Rectal smooth muscle tissue (tissue), 1 donor: ENCODE measurements at regions not wholly inside any gene's neighbourhood (a gene's known extent, or its start where the extent isn't known, plus 50 kb on each side); places are given as distances from the start of the nearest gene placed in this dataset.

Experiments used
- H3K27ac ChIP-seq: one replicate; pipeline ENCODE4 v1.7.0; 2013; ENCODE audit warnings: low read depth, low read length, inconsistent platforms
- H3K27me3 ChIP-seq: one replicate; pipeline ENCODE4 v1.7.0; 2013; ENCODE audit warnings: low read length; ENCODE audit not compliant: control insufficient read depth, insufficient read depth
- H3K36me3 ChIP-seq: one replicate; pipeline ENCODE4 v1.7.0; 2013; ENCODE audit warnings: low read length; ENCODE audit not compliant: control insufficient read depth, insufficient read depth
- H3K4me1 ChIP-seq: one replicate; pipeline ENCODE4 v1.7.0; 2013; ENCODE audit warnings: low read length; ENCODE audit not compliant: control insufficient read depth, insufficient read depth
- H3K4me3 ChIP-seq: one replicate; pipeline ENCODE4 v1.7.0; 2013; ENCODE audit warnings: low read length
- H3K9ac ChIP-seq: one replicate; pipeline ENCODE4 v1.7.0; 2013; ENCODE audit warnings: low read length

DNA sequence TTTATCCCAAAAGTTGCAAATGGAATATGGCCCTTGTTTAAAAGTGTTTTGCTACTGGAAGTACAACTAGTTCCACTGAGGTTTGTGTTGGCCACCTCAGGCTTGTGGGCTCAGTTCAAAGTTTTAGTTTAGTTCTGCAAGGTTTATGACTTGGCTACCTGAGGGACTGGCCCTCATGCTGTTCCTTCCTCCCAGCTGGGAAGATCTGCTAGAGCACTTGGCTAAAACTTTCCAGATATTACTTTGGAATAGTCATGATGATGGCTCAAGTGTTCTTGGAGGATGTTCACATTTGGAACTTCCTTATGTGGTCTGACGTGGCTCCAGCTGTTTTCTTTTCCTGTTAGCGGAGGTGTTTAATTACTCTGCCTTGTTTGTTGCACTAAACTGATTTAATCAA is 110.2 kb upstream of the IVNS1ABP start:
- no peak overlapping the region for H3K4me3 ChIP-seq
- no peak overlapping the region for H3K9ac ChIP-seq
- H3K27ac ChIP-seq, result no peak overlapping the region
- H3K4me1 ChIP-seq, result no peaks in the 10 kb centered on the region
- no peaks in the 10 kb centered on the region for H3K36me3 ChIP-seq
- no peaks in the 10 kb centered on the region for H3K27me3 ChIP-seq

GRCh38 chr1:185426848-185427247 is 109.8 kb upstream of the IVNS1ABP start:
- H3K4me1 ChIP-seq, result no peaks in the 10 kb centered on the region
- no peaks in the 10 kb centered on the region for H3K36me3 ChIP-seq
- H3K4me3 ChIP-seq, result no peak overlapping the region
- H3K9ac ChIP-seq, result no peak overlapping the region
- no peaks in the 10 kb centered on the region for H3K27me3 ChIP-seq
- H3K27ac ChIP-seq, result no peak overlapping the region

DNA sequence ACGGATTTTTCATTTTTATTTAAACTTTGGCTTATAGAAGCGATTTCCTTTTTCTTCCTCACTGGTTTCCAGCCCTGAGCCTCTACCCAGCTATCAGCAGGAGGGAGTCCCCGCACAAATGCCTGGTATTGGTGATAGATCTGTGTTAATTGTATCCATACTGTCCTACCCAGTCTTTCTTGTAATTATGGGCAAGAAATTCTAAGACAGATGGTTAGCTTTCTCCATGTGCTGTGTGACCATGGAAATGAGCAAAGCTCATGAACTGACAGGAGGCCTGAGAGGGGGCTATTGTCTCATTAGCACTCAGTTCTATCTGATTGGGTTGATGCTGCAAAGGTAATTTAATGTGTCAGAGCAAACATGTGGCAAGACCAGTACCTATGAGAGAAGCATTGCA is 108.1 kb upstream of the IVNS1ABP start:
- no peak overlapping the region for H3K27ac ChIP-seq
- H3K4me1 ChIP-seq, result no peaks in the 10 kb centered on the region
- H3K36me3 ChIP-seq, result no peaks in the 10 kb centered on the region

GRCh38 chr1:185421485-185422107 is 104.6 kb upstream of the IVNS1ABP start:
- Histone ChIP-seq H3K27me3 (no peaks in the 10 kb centered on the region), H3K9ac (no peak overlapping the region), H3K4me1 (no peaks in the 10 kb centered on the region), H3K4me3 (no peak overlapping the region), H3K36me3 (no peaks in the 10 kb centered on the region), H3K27ac (no peak overlapping the region)

More for the DNA sequence above, 108.1 kb upstream of the IVNS1ABP start:
- Histone ChIP-seq H3K9ac (no peak overlapping the region), H3K27me3 (no peaks in the 10 kb centered on the region), H3K4me3 (no peak overlapping the region)

- H3K9ac ChIP-seq, result no peak overlapping the region
- no peaks in the 10 kb centered on the region for H3K36me3 ChIP-seq
- no peaks in the 10 kb centered on the region for H3K4me1 ChIP-seq
- H3K27ac ChIP-seq, result no peak overlapping the region
- H3K4me3 ChIP-seq, result no peak overlapping the region
- no peaks in the 10 kb centered on the region for H3K27me3 ChIP-seq
These were observed 103.6 kb upstream of the IVNS1ABP start for GRCh38 chr1:185420588-185421081.

DNA sequence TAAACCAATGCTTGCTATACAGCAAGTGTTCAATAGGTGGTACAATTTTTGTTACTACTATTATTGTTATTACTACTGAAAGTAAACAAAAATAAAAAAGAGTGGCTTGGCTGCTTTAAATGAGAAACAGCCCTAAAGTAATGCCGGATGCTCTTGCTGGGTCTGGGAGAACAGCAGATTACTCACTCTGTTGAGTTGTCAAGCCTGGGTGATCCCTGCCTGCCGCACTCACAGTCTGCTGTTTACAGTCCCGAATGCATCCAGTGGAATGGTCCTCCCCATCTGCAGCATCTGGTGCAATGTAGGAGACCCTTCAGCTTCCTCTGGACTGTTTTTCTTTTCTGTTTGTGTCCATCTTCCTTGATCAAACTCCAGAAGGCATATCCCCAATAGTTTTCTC is 102.7 kb upstream of the IVNS1ABP start:
- H3K27me3 ChIP-seq, result no peaks in the 10 kb centered on the region
- H3K4me1 ChIP-seq, result no peaks in the 10 kb centered on the region
- H3K36me3 ChIP-seq, result no peaks in the 10 kb centered on the region
- H3K4me3 ChIP-seq, result no peak overlapping the region
- H3K9ac ChIP-seq, result no peak overlapping the region
- H3K27ac ChIP-seq, result no peak overlapping the region

DNA sequence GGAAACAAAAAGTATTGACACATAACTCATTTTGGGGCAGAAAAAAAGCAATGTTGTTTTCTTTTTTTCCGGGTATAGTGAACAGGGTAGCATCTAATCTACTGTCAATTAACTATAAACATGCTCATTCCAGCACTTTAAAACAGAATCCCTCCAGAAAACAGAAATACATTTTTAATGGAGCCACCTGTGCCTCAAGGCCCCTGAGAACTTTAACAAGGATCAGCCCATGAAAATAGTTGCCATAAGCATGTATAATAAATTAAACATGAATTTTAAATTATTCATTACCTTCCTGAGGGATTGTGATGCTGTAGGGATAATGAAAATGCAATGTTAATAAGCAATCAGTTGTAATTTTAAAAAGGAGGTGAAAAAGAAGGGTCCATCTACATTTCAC is 101.4 kb upstream of the IVNS1ABP start:
- Histone ChIP-seq H3K36me3 (no peaks in the 10 kb centered on the region), H3K27ac (no peak overlapping the region), H3K9ac (no peak overlapping the region), H3K27me3 (no peaks in the 10 kb centered on the region), H3K4me3 (no peak overlapping the region), H3K4me1 (no peaks in the 10 kb centered on the region)

- Histone ChIP-seq H3K9ac (no peak overlapping the region), H3K4me1 (no peaks in the 10 kb centered on the region), H3K27me3 (no peaks in the 10 kb centered on the region), H3K27ac (no peak overlapping the region), H3K36me3 (no peaks in the 10 kb centered on the region), H3K4me3 (no peak overlapping the region)
These were observed 95.5 kb upstream of the IVNS1ABP start for GRCh38 chr1:185412385-185413087.

DNA sequence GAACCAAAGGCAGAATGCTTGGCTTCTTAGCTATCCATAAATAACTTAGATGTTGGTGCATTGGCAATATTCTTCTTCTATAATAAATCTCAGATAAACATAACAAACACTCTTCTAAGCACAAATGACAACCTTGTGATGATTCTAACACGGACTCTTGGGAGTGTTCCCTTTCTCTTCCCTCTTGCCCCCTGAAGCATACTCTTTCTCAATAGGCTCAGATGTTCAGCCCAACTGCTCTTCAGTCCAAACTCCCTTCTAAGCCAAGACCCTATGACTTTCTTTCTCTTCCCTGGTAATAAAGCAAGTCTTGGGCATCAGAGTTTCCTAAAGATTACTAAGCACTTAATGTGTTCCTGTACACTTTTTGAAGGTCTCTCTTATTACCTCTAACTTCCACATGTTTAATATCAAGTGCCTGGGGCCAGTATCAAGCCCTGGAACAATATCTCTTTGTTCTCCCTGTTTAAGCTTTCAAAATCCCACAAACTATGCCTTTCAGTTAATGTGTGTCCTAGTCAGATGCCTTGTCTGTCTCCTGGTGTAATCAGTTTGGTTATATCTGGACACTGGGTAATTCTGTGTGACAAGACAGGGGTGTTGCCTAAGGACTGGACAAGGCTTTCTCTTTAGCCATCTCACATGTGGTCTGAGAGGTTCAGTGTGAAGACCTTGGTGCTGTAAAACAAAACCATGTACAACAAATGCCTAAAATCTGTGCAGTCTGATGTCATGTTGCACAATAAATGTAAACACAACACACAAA is 92.9 kb upstream of the IVNS1ABP start:
- no peak overlapping the region for H3K27ac ChIP-seq
- H3K9ac ChIP-seq, result no peak overlapping the region
- no peaks in the 10 kb centered on the region for H3K27me3 ChIP-seq
- H3K4me3 ChIP-seq, result no peak overlapping the region
- H3K4me1 ChIP-seq, result no peaks in the 10 kb centered on the region
- no peaks in the 10 kb centered on the region for H3K36me3 ChIP-seq

DNA sequence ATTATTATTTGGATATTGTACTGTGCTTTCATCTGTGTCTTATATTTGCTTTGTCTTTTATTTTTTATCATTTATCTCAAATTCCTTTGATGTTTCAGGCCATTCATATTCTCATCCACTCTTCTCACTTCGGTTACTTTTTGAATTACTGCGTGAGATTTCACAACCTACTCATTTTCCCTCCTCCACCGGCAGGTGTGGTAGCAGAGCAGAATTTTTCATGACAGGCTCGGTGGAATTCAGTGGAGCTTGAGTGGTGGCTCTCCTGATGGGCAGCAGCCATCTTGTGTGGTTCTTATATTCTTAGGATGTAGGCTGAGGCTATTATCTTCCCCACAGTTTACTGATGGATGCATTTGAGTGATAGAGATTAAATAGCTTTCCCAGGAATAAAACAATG is 92.3 kb upstream of the IVNS1ABP start:
- no peaks in the 10 kb centered on the region for H3K27me3 ChIP-seq
- no peaks in the 10 kb centered on the region for H3K36me3 ChIP-seq
- H3K9ac ChIP-seq, result no peak overlapping the region
- H3K4me3 ChIP-seq, result no peak overlapping the region
- no peak overlapping the region for H3K27ac ChIP-seq
- H3K4me1 ChIP-seq, result no peaks in the 10 kb centered on the region

DNA sequence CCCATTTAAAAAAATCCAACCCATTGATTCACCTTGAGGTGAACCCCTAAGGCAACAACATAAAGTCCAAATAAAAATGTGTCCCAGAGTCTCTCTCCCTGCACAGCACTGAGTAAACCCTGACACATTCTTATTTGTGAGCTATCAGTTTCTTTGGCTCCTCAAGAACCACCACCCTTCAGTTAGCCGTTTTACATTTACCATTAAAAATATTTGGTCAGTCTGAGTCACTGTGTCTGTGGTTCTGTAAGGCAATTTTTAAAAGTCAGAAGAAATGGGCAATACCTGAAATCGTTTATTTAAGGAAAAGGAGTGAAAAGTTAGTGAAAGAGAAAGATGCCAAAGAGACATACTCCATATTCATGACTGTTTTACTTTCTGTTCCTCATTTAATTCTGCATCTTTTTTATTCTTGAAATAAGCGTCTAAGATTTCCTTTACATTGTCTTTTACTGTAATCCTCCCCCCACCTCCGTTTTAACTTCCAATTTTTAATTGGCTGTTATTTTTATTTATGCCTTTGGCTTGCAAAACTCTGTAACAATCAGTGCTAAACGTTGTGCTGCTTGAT is 91.7 kb upstream of the IVNS1ABP start:
- Histone ChIP-seq H3K27ac (no peak overlapping the region), H3K27me3 (no peaks in the 10 kb centered on the region)

DNA sequence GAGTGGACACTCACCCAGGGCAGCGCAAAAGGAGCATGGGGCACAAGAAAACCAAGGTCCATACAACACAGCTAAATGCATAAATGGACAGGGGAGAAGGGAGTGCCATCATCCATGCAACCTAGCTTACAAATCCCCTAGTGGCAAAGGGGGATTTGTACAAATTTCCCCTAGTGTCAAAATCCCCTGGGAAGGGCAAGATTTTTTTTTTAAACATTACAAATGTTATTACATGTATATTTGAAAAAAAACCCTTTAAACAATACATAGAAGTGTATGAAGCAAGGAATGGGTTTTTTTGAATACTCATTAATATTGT is 89.6 kb upstream of the IVNS1ABP start:
- Histone ChIP-seq H3K27ac (no peak overlapping the region), H3K36me3 (no peaks in the 10 kb centered on the region), H3K27me3 (no peaks in the 10 kb centered on the region), H3K9ac (no peak overlapping the region), H3K4me3 (no peak overlapping the region), H3K4me1 (no peaks in the 10 kb centered on the region)

More for the DNA sequence above, 91.7 kb upstream of the IVNS1ABP start:
- no peak overlapping the region for H3K4me3 ChIP-seq
- H3K4me1 ChIP-seq, result no peaks in the 10 kb centered on the region
- no peaks in the 10 kb centered on the region for H3K36me3 ChIP-seq
- H3K9ac ChIP-seq, result no peak overlapping the region
